Tibial artery (tissue), 4 donors: ENCODE measurements at regions not wholly inside any gene's neighbourhood (a gene's known extent, or its start where the extent isn't known, plus 50 kb on each side); places are given as distances from the start of the nearest gene placed in this dataset.

ENCODE experiments used
- DNase-seq, 2 donors: peaks; one replicate each; pipeline ENCODE4 v3.0.0-alpha.2; 2019
- H3K27ac ChIP-seq, 2 donors: fragments of 200-600 bp; sonication (generic) in 1 of 2; 1 replicate in 1 of 2; 2 replicates in 1 of 2; pipeline ENCODE4 v1.5.1; 2018 to 2019; ENCODE audit warnings: mild to moderate bottlenecking in 1 of 2
- H3K27me3 ChIP-seq, 2 donors: fragments of 200-600 bp; sonication (generic) in 1 of 2; one replicate each; pipeline versions ENCODE4 v1.5.1 to v1.6.0; 2016 to 2019
- H3K36me3 ChIP-seq, 3 donors: fragments of 200-600 bp; sonication (generic) in 2 of 3; one replicate each; pipeline ENCODE4 v1.5.1; 2016 to 2019; ENCODE audit warnings: mild to moderate bottlenecking in 2 of 3
- H3K4me1 ChIP-seq, 4 donors: fragments of 200-600 bp; sonication (generic) in 2 of 4; 1 replicate in 3 of 4; 2 replicates in 1 of 4; pipeline ENCODE4 v1.5.1; 2016 to 2019
- H3K4me3 ChIP-seq, 2 donors: fragments of 200-600 bp; sonication (generic) in 1 of 2; 1 replicate in 1 of 2; 2 replicates in 1 of 2; pipeline ENCODE4 v1.5.1; 2018 to 2019; ENCODE audit warnings: mild to moderate bottlenecking in 2 of 2
- H3K9me3 ChIP-seq, 3 donors: fragments of 200-600 bp; sonication (generic) in 1 of 3; one replicate each; pipeline ENCODE4 v1.5.1; 2016 to 2019
- CTCF ChIP-seq, 2 experiments: fragments of 200-600 bp in 1 of 2; fragments of 450-650 bp in 1 of 2; IDR thresholded peaks; one replicate each; pipeline ENCODE4 v1.5.1; 2017 to 2019; ENCODE audit warnings: antibody characterized with exemption in 2 of 2, mild to moderate bottlenecking in 1 of 2, moderate library complexity in 1 of 2
- intact Hi-C: fragments of 100-400 bp; cut with DNase I; formaldehyde crosslinking; loops from one replicate; pipeline ENCODE4 v1.15.0; 2023; ENCODE audit warnings: low total_unique reads

GRCh38 chr4:28117084-28117682 lies 1256.5 kb downstream of the STIM2 start:
- no peaks in the 10 kb centered on the region for H3K9me3 ChIP-seq
- H3K36me3 ChIP-seq: no peaks in the 10 kb centered on the region
- no peak for DNase-seq
- no peak for TF ChIP-seq CTCF (IDR thresholded peaks at IDR 0.05)
- intact Hi-C loops: no loop called here
- no peaks in the 10 kb centered on the region for H3K27me3 ChIP-seq
- no peaks in the 10 kb centered on the region for H3K4me1 ChIP-seq
- H3K4me3 ChIP-seq: no peak overlapping the region
- no peak overlapping the region for H3K27ac ChIP-seq

GRCh38 chr4:28146191-28146590 lies 1285.5 kb downstream of the STIM2 start:
- DNase-seq: no peak
- no peak for TF ChIP-seq CTCF (IDR thresholded peaks at IDR 0.05)
- H3K4me1 ChIP-seq: no peaks in the 10 kb centered on the region
- H3K27me3 ChIP-seq: no peaks in the 10 kb centered on the region
- no peak overlapping the region for H3K27ac ChIP-seq
- no peaks in the 10 kb centered on the region for H3K36me3 ChIP-seq
- no peak overlapping the region for H3K4me3 ChIP-seq
- no peaks in the 10 kb centered on the region for H3K9me3 ChIP-seq
- intact Hi-C loops: no loop called here

- Histone ChIP-seq H3K27ac (no peak overlapping the region), H3K9me3 (no peaks in the 10 kb centered on the region), H3K36me3 (no peaks in the 10 kb centered on the region), H3K4me1 (no peaks in the 10 kb centered on the region), H3K4me3 (no peak overlapping the region), H3K27me3 (no peaks in the 10 kb centered on the region)
- no peak for DNase-seq
- no peak for TF ChIP-seq CTCF (IDR thresholded peaks at IDR 0.05)
- intact Hi-C loops: no loop called here
Observed at GRCh38 chr4:28148221-28148620, 1287.6 kb downstream of the STIM2 start.

GRCh38 chr4:28149762-28150161 lies 1289.1 kb downstream of the STIM2 start:
- intact Hi-C loops: no loop called here
- H3K9me3 ChIP-seq: no peaks in the 10 kb centered on the region
- no peaks in the 10 kb centered on the region for H3K36me3 ChIP-seq
- H3K27ac ChIP-seq: no peak overlapping the region
- no peak for TF ChIP-seq CTCF (IDR thresholded peaks at IDR 0.05)
- no peaks in the 10 kb centered on the region for H3K4me1 ChIP-seq
- no peak for DNase-seq
- H3K4me3 ChIP-seq: no peak overlapping the region
- H3K27me3 ChIP-seq: no peaks in the 10 kb centered on the region

GRCh38 chr4:28151314-28151713 lies 1290.7 kb downstream of the STIM2 start:
- no peaks in the 10 kb centered on the region for H3K36me3 ChIP-seq
- no peak overlapping the region for H3K4me3 ChIP-seq
- no peak for TF ChIP-seq CTCF (IDR thresholded peaks at IDR 0.05)
- H3K9me3 ChIP-seq: no peaks in the 10 kb centered on the region
- no peak for DNase-seq
- H3K27me3 ChIP-seq: no peaks in the 10 kb centered on the region
- no peak overlapping the region for H3K27ac ChIP-seq
- intact Hi-C loops: no loop called here
- no peaks in the 10 kb centered on the region for H3K4me1 ChIP-seq

- no peaks in the 10 kb centered on the region for H3K4me1 ChIP-seq
- no peaks in the 10 kb centered on the region for H3K9me3 ChIP-seq
- no peak for TF ChIP-seq CTCF (IDR thresholded peaks at IDR 0.05)
- intact Hi-C loops: no loop called here
- no peak overlapping the region for H3K4me3 ChIP-seq
- no peaks in the 10 kb centered on the region for H3K27me3 ChIP-seq
- no peak overlapping the region for H3K27ac ChIP-seq
- DNase-seq: no peak
- H3K36me3 ChIP-seq: no peaks in the 10 kb centered on the region
Observed at GRCh38 chr4:28167411-28167810, 1306.8 kb downstream of the STIM2 start.
